IMR-90 (cell line): ENCODE measurements at regions not wholly inside any gene's neighbourhood (a gene's known extent, or its start where the extent isn't known, plus 50 kb on each side); places are given as distances from the start of the nearest gene placed in this dataset.

Experiments used
- ATAC-seq: fragments of 200-7000 bp; cut with Tn5 transposase; 2 replicates; pipeline ENCODE4 v1.9.1; 2020; ENCODE audit warnings: low read depth, mild to moderate bottlenecking, moderate library complexity
- BruUV-seq: library from RNA; stranded (reverse); fragments of 400-500 nt; replicated peaks from 2 replicates; lab custom pipeline; 2021; lab: Mats Ljungman, UMichigan
- CTCF ChIA-PET: fragments of 300-600 bp; formaldehyde crosslinking; extraction: SDS; loops from one replicate; lab custom pipeline; 2021; ENCODE audit warnings: antibody characterized with exemption; lab: Yijun Ruan, JAX
- POLR2A ChIA-PET: fragments of 300-600 bp; sonication (Branson Sonifier 250); formaldehyde crosslinking; loops from one replicate; lab custom pipeline; 2022; ENCODE audit warnings: antibody characterized with exemption; ENCODE audit not compliant: unreplicated experiment; lab: Charles Lee
- DNase-seq: peaks from one replicate; pipeline ENCODE4 v3.0.0; 2013
- H2AFZ ChIP-seq: replicated peaks from 2 replicates; pipeline ENCODE3; 2013; ENCODE audit warnings: low read length, mild to moderate bottlenecking; ENCODE audit not compliant: poor library complexity
- H2AK5ac ChIP-seq: 2 replicates; pipeline ENCODE4 v1.6.1; 2013; ENCODE audit warnings: low read depth, low read length, inconsistent platforms
- H2AK9ac ChIP-seq: replicated peaks from 2 replicates; pipeline ENCODE3; 2013; ENCODE audit warnings: mild to moderate bottlenecking, low read depth, low read length, moderate library complexity; ENCODE audit not compliant: poor library complexity
- H2BK120ac ChIP-seq: 2 replicates; pipeline ENCODE4 v1.6.1; 2013; ENCODE audit warnings: low read depth, low read length, inconsistent platforms
- H2BK15ac ChIP-seq: 3 replicates; pipeline ENCODE4 v1.6.1; 2013; ENCODE audit warnings: low read depth, low read length, inconsistent platforms
- H2BK20ac ChIP-seq: 2 replicates; pipeline ENCODE4 v1.6.1; 2013; ENCODE audit warnings: low read depth, mild to moderate bottlenecking, inconsistent platforms, low read length, moderate library complexity
- H2BK5ac ChIP-seq: 2 replicates; pipeline ENCODE4 v1.6.1; 2013; ENCODE audit warnings: mild to moderate bottlenecking, low read depth, low read length, inconsistent platforms; ENCODE audit not compliant: poor library complexity, severe bottlenecking
- H3K14ac ChIP-seq: replicated peaks from 2 replicates; pipeline ENCODE4 v1.6.1; 2013; ENCODE audit warnings: low read depth, low read length, inconsistent platforms
- H3K18ac ChIP-seq: 2 replicates; pipeline ENCODE4 v1.6.1; 2013; ENCODE audit warnings: low read depth, low read length, control low read depth
- H3K23ac ChIP-seq: 2 replicates; pipeline ENCODE4 v1.6.1; 2013; ENCODE audit warnings: low read depth, low read length, inconsistent platforms
- H3K27ac ChIP-seq: 2 replicates; pipeline ENCODE4 v1.5.1; 2013; ENCODE audit warnings: mild to moderate bottlenecking, control low read depth, low read length; ENCODE audit not compliant: insufficient read depth
- H3K27me3 ChIP-seq: 2 replicates; pipeline ENCODE4 v1.6.1; 2013; ENCODE audit warnings: low read length; ENCODE audit not compliant: control insufficient read depth, insufficient read depth
- H3K36me3 ChIP-seq: 2 replicates; pipeline ENCODE4 v1.6.1; 2013; ENCODE audit warnings: low read length, mixed read lengths; ENCODE audit not compliant: control insufficient read depth, insufficient read depth
- H3K4ac ChIP-seq: 2 replicates; pipeline ENCODE4 v1.6.1; 2013; ENCODE audit warnings: low read depth, low read length, inconsistent platforms
- H3K4me1 ChIP-seq: 2 replicates; pipeline ENCODE4 v1.6.1; 2013; ENCODE audit warnings: low read length, mixed read lengths; ENCODE audit not compliant: control insufficient read depth, insufficient read depth
- H3K4me2 ChIP-seq: 2 replicates; pipeline ENCODE4 v1.6.1; 2013; ENCODE audit warnings: low read depth, mild to moderate bottlenecking, control low read depth, low read length, moderate library complexity
- H3K4me3 ChIP-seq: 2 replicates; pipeline ENCODE4 v1.5.1; 2013; ENCODE audit warnings: low read depth, mild to moderate bottlenecking, control low read depth, low read length, moderate library complexity; ENCODE audit not compliant: insufficient read depth
- H3K56ac ChIP-seq: 2 replicates; pipeline ENCODE4 v1.6.1; 2013; ENCODE audit warnings: low read length, inconsistent platforms; ENCODE audit not compliant: insufficient read depth; ENCODE audit errors: extremely low read depth
- H3K79me1 ChIP-seq, 2 experiments: 2 replicates each; pipeline ENCODE4 v1.6.1; 2013; ENCODE audit warnings: low read length in 2 of 2, inconsistent platforms in 1 of 2, low read depth in 1 of 2
- H3K9ac ChIP-seq: 2 replicates; pipeline ENCODE4 v1.6.1; 2013; ENCODE audit warnings: low read depth, low read length, control low read depth
- H3K9me1 ChIP-seq: 2 replicates; pipeline ENCODE4 v1.6.1; 2013; ENCODE audit warnings: low read length, inconsistent platforms; ENCODE audit not compliant: insufficient read depth
- H3K9me3 ChIP-seq: 2 replicates; pipeline ENCODE4 v1.6.1; 2013; ENCODE audit warnings: low read length; ENCODE audit not compliant: control insufficient read depth, insufficient read depth
- H4K20me1 ChIP-seq: 2 replicates; pipeline ENCODE4 v1.6.1; 2013; ENCODE audit warnings: low read length, inconsistent platforms; ENCODE audit not compliant: insufficient read depth
- H4K5ac ChIP-seq: 2 replicates; pipeline ENCODE4 v1.6.1; 2013; ENCODE audit warnings: mild to moderate bottlenecking, low read depth, low read length, control low read depth
- H4K8ac ChIP-seq, 2 experiments: 2 replicates each; pipeline ENCODE4 v1.6.1; 2013; ENCODE audit warnings: low read depth in 2 of 2, low read length in 2 of 2, control low read depth in 1 of 2, inconsistent platforms in 1 of 2
- H4K91ac ChIP-seq: 2 replicates; pipeline ENCODE4 v1.6.1; 2013; ENCODE audit warnings: low read depth, low read length, inconsistent platforms; ENCODE audit not compliant: insufficient read depth
- BHLHE40 ChIP-seq: fragments of 150-350 bp; IDR thresholded peaks from 2 replicates; pipeline ENCODE4 v1.6.1; 2016; ENCODE audit warnings: mild to moderate bottlenecking, low read depth, low read length
- CEBPB ChIP-seq: IDR thresholded peaks from 2 replicates; pipeline ENCODE4 v1.6.1; 2012; ENCODE audit warnings: low read depth, low read length, improper control_type of control experiment
- CHD1 ChIP-seq: IDR thresholded peaks from 2 replicates; pipeline ENCODE4 v1.6.1; 2012; ENCODE audit warnings: low read depth, low read length, improper control_type of control experiment
- FOS ChIP-seq: fragments of 150-350 bp; IDR thresholded peaks from 2 replicates; pipeline ENCODE4 v1.6.1; 2016; ENCODE audit warnings: low read depth, low read length
- MAFK ChIP-seq: IDR thresholded peaks from 2 replicates; pipeline ENCODE4 v1.6.1; 2012; ENCODE audit warnings: low read depth, low read length, improper control_type of control experiment
- MAZ ChIP-seq: IDR thresholded peaks from 2 replicates; pipeline ENCODE4 v1.6.1; 2012; ENCODE audit warnings: low read depth, mild to moderate bottlenecking, low read length, improper control_type of control experiment, moderate library complexity, borderline replicate concordance
- MXI1 ChIP-seq: IDR thresholded peaks from 2 replicates; pipeline ENCODE4 v1.6.1; 2012; ENCODE audit warnings: low read depth, mild to moderate bottlenecking, low read length, moderate library complexity, borderline replicate concordance
- NFE2L2 ChIP-seq: fragments of 150-350 bp; IDR thresholded peaks from 2 replicates; pipeline ENCODE4 v1.6.1; 2016; ENCODE audit warnings: low read depth, mild to moderate bottlenecking, low read length
- POLR2A ChIP-seq: IDR thresholded peaks from 2 replicates; pipeline ENCODE4 v1.6.1; 2012; ENCODE audit warnings: mild to moderate bottlenecking, low read depth, low read length
- RAD21 ChIP-seq: IDR thresholded peaks from 2 replicates; pipeline ENCODE4 v1.6.1; 2012; ENCODE audit warnings: low read length, improper control_type of control experiment
- RCOR1 ChIP-seq: IDR thresholded peaks from 2 replicates; pipeline ENCODE4 v1.6.1; 2012; ENCODE audit warnings: mild to moderate bottlenecking, low read length, improper control_type of control experiment; ENCODE audit not compliant: insufficient replicate concordance
- RFX5 ChIP-seq: IDR thresholded peaks from 2 replicates; pipeline ENCODE4 v1.8.0; 2012; ENCODE audit warnings: low read depth, mild to moderate bottlenecking, low read length, moderate library complexity
- SMC3 ChIP-seq: fragments of 150-350 bp; IDR thresholded peaks from 2 replicates; pipeline ENCODE4 v1.6.1; 2016; ENCODE audit warnings: low read depth, mild to moderate bottlenecking, antibody characterized with exemption, low read length, moderate library complexity
- WGBS, 2 experiments: methylation state at CpG; one replicate each; pipeline versions ENCODE4 v1.1.5 to v1.1.7; 2013; ENCODE audit warnings: missing lambda C conversion rate in 2 of 2; ENCODE audit not compliant: insufficient read length in 1 of 2; ENCODE audit errors: extremely low coverage in 2 of 2; 5-methylcytosine and 5-hydroxymethylcytosine counted together
- dilution Hi-C: fragments of 300-500 bp; cut with HindIII; formaldehyde crosslinking; loops from one replicate; pipeline ENCODE4 v1.14.3; 2018; ENCODE audit warnings: low sequenced_read_pairs; ENCODE audit not compliant: unreplicated experiment
- in situ Hi-C: fragments of 300-500 bp; cut with MboI; formaldehyde crosslinking; loops from 3 replicates; pipeline ENCODE4 v1.14.3; 2019; ENCODE audit warnings: low sequenced_read_pairs, inconsistent platforms, mixed read lengths
- intact Hi-C: fragments of 100-400 bp; cut with micrococcal nuclease; formaldehyde crosslinking; loops from 2 replicates; pipeline ENCODE4 v1.10.0; 2022
- TF ChIP-seq, protein P1 (sequence below): fragments of 150-350 bp; IDR thresholded peaks from 2 replicates; pipeline ENCODE4 v1.6.1; 2017; ENCODE audit warnings: mild to moderate bottlenecking, antibody characterized with exemption, low read length, low read depth
- TF ChIP-seq, protein P2 (sequence below): conservative IDR thresholded peaks from 2 replicates; pipeline ENCODE4 v1.5.1; 2012; ENCODE audit warnings: mild to moderate bottlenecking, low read depth, low read length, improper control_type of control experiment
- TF ChIP-seq, protein P3 (sequence below): fragments of 150-350 bp; IDR thresholded peaks from 2 replicates; pipeline ENCODE4 v1.6.1; 2016; ENCODE audit warnings: low read depth, mild to moderate bottlenecking, low read length, moderate library complexity, borderline replicate concordance

DNA sequence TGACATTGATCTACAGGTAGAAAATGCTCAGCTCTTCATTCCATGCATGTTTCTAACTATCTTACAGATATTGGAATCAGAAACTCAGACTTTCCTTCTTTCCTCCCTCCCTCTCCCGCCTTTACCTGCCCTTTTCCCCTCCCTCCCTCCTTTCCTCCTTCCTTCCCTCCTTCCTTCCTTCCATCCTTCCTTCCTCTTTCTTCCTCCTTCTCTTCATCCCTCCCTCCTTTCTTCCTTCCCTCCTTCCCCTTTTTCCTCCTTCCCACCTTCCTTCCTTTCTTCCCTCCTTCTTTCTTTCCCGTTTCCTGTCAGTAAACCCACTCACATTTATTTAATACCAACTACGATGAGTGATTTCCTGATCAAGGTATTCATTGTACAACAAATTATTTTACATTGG is 113.4 kb upstream of the IRS2 start:
- Histone ChIP-seq H3K9me1 (peaks cover 4% of the 10 kb centered on the region; the same call in 1 of the 2 replicates), H3K14ac (no peak overlapping the region), H3K4me3 (no peak overlapping the region), H3K27ac (no peak overlapping the region), H4K91ac (no peak overlapping the region), H4K8ac (no peak overlapping the region), H2BK120ac (no peak overlapping the region), H4K20me1 (no peaks in the 10 kb centered on the region), H3K4me2 (no peak overlapping the region), H3K4me1 (no peaks in the 10 kb centered on the region), H3K27me3 (no peaks in the 10 kb centered on the region; the same call in 1 of the 2 replicates), H3K9me3 (no peaks in the 10 kb centered on the region), H3K4ac (no peak overlapping the region), H3K36me3 (no peaks in the 10 kb centered on the region), H3K18ac (no peak overlapping the region), H3K79me1 (no peaks in the 10 kb centered on the region), H2BK5ac (no peak overlapping the region), H3K9ac (no peak overlapping the region), H2BK20ac (no peak overlapping the region), H2BK15ac (no peak overlapping the region), H2AK5ac (no peak overlapping the region), H4K5ac (no peak overlapping the region), H2AFZ (no peak overlapping the region), H2AK9ac (no peak overlapping the region), H3K56ac (no peak overlapping the region), H3K23ac (no peak overlapping the region)
- in situ Hi-C loops (no loop called here), dilution Hi-C loops (no loop called here), intact Hi-C loops (loop anchor here (1.0 to 10.0 kb wide), 2 partner anchors 43 to 185 kb away; no protein-coding TSS in a partner anchor)
- WGBS, 2 experiments, result 86% methylated on average over 1 of the region's 3 CpGs; no CpG with 5 or more reads in 1 of the 2 experiments
- BruUV-seq, result no TSS peak
- DNase-seq (no peak), ATAC-seq (no peak)
- CTCF ChIA-PET, result no interaction called here
- no peak for TF ChIP-seq CHD1
- TF ChIP-seq RFX5, result no peak
- TF ChIP-seq MAZ, result no peak
- TF ChIP-seq NFE2L2, result no peak
- TF ChIP-seq, protein P1, sequence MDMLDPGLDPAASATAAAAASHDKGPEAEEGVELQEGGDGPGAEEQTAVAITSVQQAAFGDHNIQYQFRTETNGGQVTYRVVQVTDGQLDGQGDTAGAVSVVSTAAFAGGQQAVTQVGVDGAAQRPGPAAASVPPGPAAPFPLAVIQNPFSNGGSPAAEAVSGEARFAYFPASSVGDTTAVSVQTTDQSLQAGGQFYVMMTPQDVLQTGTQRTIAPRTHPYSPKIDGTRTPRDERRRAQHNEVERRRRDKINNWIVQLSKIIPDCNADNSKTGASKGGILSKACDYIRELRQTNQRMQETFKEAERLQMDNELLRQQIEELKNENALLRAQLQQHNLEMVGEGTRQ, result no peak
- no peak for TF ChIP-seq MXI1
- no peak for TF ChIP-seq SMC3
- TF ChIP-seq, protein P2, sequence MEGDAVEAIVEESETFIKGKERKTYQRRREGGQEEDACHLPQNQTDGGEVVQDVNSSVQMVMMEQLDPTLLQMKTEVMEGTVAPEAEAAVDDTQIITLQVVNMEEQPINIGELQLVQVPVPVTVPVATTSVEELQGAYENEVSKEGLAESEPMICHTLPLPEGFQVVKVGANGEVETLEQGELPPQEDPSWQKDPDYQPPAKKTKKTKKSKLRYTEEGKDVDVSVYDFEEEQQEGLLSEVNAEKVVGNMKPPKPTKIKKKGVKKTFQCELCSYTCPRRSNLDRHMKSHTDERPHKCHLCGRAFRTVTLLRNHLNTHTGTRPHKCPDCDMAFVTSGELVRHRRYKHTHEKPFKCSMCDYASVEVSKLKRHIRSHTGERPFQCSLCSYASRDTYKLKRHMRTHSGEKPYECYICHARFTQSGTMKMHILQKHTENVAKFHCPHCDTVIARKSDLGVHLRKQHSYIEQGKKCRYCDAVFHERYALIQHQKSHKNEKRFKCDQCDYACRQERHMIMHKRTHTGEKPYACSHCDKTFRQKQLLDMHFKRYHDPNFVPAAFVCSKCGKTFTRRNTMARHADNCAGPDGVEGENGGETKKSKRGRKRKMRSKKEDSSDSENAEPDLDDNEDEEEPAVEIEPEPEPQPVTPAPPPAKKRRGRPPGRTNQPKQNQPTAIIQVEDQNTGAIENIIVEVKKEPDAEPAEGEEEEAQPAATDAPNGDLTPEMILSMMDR, result no peak
- no peak for TF ChIP-seq FOS
- TF ChIP-seq POLR2A, result no peak
- TF ChIP-seq RAD21, result no peak
- TF ChIP-seq BHLHE40, result no peak
- no peak for TF ChIP-seq CEBPB
- no peak for TF ChIP-seq MAFK
- TF ChIP-seq RCOR1, result no peak
- TF ChIP-seq, protein P3, sequence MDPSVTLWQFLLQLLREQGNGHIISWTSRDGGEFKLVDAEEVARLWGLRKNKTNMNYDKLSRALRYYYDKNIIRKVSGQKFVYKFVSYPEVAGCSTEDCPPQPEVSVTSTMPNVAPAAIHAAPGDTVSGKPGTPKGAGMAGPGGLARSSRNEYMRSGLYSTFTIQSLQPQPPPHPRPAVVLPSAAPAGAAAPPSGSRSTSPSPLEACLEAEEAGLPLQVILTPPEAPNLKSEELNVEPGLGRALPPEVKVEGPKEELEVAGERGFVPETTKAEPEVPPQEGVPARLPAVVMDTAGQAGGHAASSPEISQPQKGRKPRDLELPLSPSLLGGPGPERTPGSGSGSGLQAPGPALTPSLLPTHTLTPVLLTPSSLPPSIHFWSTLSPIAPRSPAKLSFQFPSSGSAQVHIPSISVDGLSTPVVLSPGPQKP, result no peak
- POLR2A ChIA-PET, result no interaction called here
